Brain pericyte (primary cell): ENCODE measurements at regions not wholly inside any gene's neighbourhood (a gene's known extent, or its start where the extent isn't known, plus 50 kb on each side); places are given as distances from the start of the nearest gene placed in this dataset.
"Not testable (repeated sequence)": the region's sequence is repeated elsewhere in the genome, so short reads cannot be mapped to it uniquely, and the experiment has no call there.

ENCODE experiments used
- DNase-seq: peaks from one replicate; pipeline ENCODE4 v3.0.0-alpha.2; 2012; ENCODE audit warnings: low read depth, low spot score

GRCh38 chr7:9036080-9036479 lies 602.7 kb downstream of the NXPH1 start:
- DNase-seq = no peak

- DNase-seq = no peak
These were observed 637.9 kb downstream of the NXPH1 start for GRCh38 chr7:9071160-9071762.

GRCh38 chr7:9075774-9076173 lies 642.4 kb downstream of the NXPH1 start:
- DNase-seq = not testable (repeated sequence)

GRCh38 chr7:9082203-9082602 lies 648.8 kb downstream of the NXPH1 start:
- no peak for DNase-seq

GRCh38 chr7:9083837-9084236 lies 650.4 kb downstream of the NXPH1 start:
- DNase-seq = no peak

GRCh38 chr7:9091282-9091681 lies 657.9 kb downstream of the NXPH1 start:
- DNase-seq = no peak

GRCh38 chr7:9097565-9098060 lies 664.2 kb downstream of the NXPH1 start:
- no peak for DNase-seq

- no peak for DNase-seq
These were observed 666.9 kb downstream of the NXPH1 start for GRCh38 chr7:9100289-9100688.

- no peak for DNase-seq
These were observed 669.4 kb downstream of the NXPH1 start for GRCh38 chr7:9102846-9103245.

GRCh38 chr7:9106747-9107146 lies 673.3 kb downstream of the NXPH1 start:
- DNase-seq = no peak

- no peak for DNase-seq
These were observed 686.9 kb downstream of the NXPH1 start for GRCh38 chr7:9120331-9120730.

- no peak for DNase-seq
These were observed 690.9 kb downstream of the NXPH1 start for GRCh38 chr7:9124320-9124719.

- no peak for DNase-seq
These were observed 691.8 kb downstream of the NXPH1 start for GRCh38 chr7:9125246-9125645.

- DNase-seq = no peak
These were observed 694.5 kb downstream of the NXPH1 start for GRCh38 chr7:9127901-9128300.

GRCh38 chr7:9148687-9149086 lies 715.3 kb downstream of the NXPH1 start:
- no peak for DNase-seq

- DNase-seq = no peak
These were observed 716.2 kb downstream of the NXPH1 start for GRCh38 chr7:9149499-9150082.

GRCh38 chr7:9163691-9164090 lies 730.3 kb downstream of the NXPH1 start:
- not testable (repeated sequence) for DNase-seq

GRCh38 chr7:9175871-9176270 lies 742.5 kb downstream of the NXPH1 start:
- DNase-seq = no peak

- no peak for DNase-seq
These were observed 747.9 kb downstream of the NXPH1 start for GRCh38 chr7:9181356-9181755.

- DNase-seq = no peak
These were observed 753.3 kb downstream of the NXPH1 start for GRCh38 chr7:9186730-9187129.

- DNase-seq = no peak
These were observed 756.3 kb downstream of the NXPH1 start for GRCh38 chr7:9189703-9190102.

- DNase-seq = no peak
These were observed 759.6 kb downstream of the NXPH1 start for GRCh38 chr7:9192969-9193368.

- no peak for DNase-seq
These were observed 767.2 kb downstream of the NXPH1 start for GRCh38 chr7:9200626-9201025.

- DNase-seq = no peak
These were observed 768.5 kb downstream of the NXPH1 start for GRCh38 chr7:9201928-9202327.
